ENCODE measurements at regions not wholly inside any gene's neighbourhood (a gene's known extent, or its start where the extent isn't known, plus 50 kb on each side); places are given as distances from the start of the nearest gene placed in this dataset.

DNA sequence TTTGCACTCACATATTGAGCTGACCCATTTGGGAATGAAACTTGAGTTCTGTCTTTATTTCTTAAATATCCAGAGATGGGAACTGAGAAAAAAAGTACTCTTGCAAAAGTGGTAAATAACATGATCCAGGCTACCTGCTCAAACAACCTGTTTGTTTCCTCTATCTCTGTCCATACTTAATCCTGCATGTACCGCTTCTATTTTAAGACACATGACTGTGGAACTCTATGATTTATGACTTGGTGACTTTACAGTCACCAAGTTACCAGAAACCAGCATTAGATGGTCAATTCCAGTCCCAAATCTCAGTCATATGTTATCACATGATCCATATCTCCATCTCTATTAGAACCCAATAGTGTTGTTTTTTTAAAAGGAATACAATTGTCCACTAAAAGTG is 606.7 kb downstream of the EPHA5 start:
- TF ChIP-seq, protein P1, sequence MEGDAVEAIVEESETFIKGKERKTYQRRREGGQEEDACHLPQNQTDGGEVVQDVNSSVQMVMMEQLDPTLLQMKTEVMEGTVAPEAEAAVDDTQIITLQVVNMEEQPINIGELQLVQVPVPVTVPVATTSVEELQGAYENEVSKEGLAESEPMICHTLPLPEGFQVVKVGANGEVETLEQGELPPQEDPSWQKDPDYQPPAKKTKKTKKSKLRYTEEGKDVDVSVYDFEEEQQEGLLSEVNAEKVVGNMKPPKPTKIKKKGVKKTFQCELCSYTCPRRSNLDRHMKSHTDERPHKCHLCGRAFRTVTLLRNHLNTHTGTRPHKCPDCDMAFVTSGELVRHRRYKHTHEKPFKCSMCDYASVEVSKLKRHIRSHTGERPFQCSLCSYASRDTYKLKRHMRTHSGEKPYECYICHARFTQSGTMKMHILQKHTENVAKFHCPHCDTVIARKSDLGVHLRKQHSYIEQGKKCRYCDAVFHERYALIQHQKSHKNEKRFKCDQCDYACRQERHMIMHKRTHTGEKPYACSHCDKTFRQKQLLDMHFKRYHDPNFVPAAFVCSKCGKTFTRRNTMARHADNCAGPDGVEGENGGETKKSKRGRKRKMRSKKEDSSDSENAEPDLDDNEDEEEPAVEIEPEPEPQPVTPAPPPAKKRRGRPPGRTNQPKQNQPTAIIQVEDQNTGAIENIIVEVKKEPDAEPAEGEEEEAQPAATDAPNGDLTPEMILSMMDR (IDR thresholded peaks at IDR 0.05), result no peak
- TF ChIP-seq POLR2AphosphoS5 (IDR thresholded peaks at IDR 0.05), result no peak
- no peak for TF ChIP-seq POLR2A (IDR thresholded peaks at IDR 0.05)

Data from transverse colon (tissue), 4 donors.